ENCODE measurements at regions not wholly inside any gene's neighbourhood (a gene's known extent, or its start where the extent isn't known, plus 50 kb on each side); places are given as distances from the start of the nearest gene placed in this dataset.

DNA sequence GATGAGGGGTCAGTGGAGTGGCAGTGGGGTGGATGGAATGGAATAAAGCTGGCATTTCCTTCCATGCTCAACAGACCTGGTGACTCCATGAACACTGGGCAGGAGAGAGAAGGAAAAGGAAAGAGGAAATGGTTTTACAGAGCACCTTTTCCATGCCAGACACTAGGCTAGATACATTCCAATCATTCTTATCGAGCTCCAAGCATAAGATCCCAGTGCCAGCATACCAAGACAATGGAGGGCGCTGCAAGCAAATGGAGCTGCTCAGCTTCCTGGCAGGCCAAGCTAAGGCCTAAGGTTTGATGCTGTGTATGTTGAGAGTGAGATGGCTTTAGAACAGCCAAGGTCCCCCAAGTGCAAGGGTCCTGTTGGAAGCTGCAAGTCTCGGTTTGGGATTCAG, 113.2 kb downstream of the HSPH1 start:
- no peak for DNase-seq

DNA sequence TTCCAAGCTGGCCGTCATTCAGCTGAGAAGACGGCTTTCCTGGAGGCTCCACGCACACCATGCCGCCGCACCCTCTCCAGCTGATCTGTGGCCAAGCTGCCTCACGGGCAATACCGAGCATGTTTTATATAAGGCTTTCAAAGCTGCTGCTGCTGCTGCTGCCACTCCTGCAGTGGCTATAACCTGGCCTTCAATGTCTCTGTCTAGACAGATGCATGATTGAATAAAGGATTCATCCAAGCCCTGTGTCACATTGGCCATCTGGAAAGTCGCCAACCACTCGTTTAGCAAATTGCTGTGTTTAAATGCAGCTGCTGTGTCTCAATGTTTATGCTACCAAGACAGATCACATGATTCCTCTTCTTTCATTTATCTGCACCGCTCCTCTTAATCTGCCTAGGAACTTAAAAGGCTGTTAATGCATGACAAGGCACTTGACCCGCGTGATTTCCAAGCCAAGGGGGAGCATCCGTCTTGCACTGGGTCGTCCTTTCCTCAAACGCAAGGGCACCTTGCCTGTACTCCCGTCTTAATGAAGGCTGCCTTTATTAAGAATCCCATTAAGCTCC, 114.3 kb downstream of the TEX26 start:
- peak; percentile 44 to 65 for DNase-seq

DNA sequence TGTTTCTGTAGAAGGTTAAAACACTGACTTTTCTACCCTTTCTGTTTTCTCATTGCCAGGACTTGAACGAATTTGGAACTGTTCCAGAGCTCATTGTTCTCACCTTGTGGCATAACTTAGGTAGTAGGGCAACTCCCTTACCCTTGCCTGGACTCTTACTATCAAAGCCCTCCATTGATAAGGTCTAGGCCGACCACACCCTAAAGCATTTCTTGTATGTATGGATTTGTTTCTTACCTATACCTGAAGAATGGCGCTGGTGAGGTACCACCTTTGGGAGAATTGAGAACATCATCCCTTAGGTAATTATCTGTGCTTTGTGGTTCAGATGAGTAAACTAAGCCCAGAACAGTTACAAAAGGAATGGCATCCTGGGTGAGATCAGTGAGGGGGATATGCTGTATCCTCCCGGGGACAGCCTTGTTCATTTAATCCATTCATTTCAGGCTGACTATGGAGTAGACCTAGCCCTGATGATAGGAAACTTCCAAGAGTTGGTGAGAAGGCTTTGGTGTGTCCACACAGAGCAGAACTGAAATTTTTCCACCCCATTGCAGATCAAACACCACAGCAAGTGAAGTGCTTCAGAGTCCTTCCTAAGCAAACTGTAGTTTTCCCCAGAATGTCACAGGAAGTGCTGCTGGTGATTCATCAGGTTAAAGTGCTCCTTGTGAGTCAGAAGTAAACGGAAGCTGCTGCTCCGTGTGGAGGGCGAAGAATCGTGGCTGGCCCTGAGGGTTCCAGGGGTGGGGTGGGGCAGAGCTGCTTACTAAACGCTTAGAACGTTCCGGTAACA, 113.0 kb downstream of the TEX26 start:
- DNase-seq = no peak

DNA sequence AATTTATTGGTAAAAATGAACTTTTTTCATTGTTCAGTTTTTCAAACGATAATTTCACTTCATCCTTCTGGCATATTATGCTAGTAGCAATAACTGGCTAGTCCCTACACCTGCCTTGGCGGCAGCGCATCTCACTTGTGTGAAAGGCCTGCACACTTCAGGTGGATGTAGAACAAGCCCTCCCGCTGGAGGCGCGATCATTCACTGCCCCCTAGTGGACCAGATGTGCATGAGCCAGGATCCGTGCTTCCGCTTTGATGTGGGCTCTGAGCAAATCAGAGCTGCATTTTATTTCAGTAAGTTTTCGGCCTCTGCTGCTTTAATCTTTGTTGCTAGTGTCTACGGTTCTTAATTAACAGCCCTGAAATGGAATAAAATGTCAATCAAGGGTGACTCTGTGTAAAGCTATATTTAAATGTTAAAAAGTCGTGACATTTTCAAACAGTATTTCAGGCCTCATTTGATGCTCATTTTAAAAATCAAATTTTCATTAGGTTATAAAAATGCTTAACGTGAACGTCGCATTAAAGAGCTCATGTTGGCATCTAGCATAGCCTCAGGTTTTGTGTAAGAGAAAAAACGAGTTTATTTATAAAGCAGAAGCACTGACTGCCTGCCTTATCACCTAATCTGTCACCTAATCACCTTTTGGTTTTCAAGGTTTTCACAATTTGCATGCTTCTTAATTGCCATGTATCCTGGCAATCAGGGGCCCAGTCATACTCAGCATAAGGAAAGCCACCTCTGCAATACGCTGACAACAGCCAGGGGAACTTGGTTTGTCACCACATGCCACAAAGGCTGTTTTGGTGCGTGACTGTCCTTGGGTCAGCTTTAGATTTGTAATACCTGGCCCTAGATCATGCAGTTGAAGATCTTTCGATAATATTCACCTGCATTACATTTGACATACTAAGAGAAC, 112.2 kb downstream of the TEX26 start:
- peak; percentile 70 to 84 for DNase-seq

DNA sequence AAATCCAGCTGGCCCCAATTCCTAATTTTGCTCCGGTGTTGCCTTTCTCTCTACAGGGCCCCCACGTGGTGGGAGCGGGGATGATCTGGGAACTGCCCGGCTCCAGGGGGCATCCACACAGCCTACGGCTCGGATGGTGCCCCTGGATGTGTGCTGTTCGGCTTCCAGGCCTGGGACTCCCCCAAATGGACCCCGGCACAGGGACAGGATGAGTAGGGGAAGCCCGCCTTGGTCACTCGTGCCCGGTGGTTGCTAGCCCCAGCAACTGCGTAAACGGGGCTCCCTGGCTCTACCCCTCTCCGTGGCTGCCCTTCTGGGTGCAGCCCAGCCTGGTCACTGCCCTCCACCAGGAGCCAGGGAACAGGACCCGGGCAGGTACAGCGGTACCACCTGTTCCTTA, 111.5 kb downstream of the TEX26 start:
- no peak for DNase-seq

DNA sequence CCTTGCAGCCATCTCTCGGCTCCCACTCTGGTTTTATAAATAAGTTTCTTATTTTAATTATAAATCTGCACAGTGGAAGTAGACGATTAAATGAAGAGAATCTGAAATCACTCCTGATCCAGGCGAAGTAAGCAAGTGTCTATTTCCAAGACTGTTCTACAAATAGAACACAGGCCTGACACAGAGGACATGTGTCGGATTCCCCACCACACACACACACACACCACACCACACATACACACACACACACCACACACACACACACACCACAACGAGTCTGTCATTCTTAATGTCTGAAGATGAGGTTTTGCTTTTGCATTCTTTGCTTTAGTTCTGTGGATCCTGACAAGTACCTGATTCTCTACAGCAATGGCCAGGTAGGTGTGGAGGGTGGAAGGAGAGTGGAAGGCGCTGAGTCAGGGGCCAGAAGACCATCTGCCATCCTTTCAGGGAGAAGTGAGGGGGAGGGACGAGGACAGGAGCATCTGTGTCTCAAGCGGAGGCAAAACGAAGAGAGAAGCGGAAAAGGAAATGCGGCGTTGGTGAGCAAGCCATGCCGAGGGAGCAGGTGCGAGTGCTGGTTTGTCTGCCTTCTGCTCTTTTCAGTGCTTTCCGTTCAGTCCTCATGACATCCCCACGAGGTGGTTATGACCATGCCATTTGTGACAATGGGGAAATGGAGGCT, 110.2 kb downstream of the TEX26 start:
- no peak for DNase-seq

DNA sequence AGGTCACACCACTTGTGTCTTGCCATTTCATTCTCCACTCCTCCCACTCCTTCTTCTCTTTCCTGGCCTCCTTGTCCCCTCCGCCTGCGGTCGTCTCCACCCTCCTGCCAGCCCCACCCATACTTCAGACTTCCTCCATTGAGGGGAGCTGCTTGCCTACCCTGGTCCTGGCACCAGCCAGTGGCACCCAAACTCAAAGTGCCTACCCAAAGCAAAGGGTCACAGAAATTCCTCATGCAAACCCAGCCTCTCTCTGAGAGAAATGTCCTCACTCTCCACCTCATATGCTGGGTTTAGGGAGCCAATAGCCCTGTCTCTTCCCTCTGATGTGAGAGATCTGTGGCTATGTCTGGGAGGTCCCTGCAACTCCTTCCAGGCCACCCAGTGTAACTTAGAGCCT, 109.6 kb downstream of the TEX26 start:
- DNase-seq = no peak

DNA sequence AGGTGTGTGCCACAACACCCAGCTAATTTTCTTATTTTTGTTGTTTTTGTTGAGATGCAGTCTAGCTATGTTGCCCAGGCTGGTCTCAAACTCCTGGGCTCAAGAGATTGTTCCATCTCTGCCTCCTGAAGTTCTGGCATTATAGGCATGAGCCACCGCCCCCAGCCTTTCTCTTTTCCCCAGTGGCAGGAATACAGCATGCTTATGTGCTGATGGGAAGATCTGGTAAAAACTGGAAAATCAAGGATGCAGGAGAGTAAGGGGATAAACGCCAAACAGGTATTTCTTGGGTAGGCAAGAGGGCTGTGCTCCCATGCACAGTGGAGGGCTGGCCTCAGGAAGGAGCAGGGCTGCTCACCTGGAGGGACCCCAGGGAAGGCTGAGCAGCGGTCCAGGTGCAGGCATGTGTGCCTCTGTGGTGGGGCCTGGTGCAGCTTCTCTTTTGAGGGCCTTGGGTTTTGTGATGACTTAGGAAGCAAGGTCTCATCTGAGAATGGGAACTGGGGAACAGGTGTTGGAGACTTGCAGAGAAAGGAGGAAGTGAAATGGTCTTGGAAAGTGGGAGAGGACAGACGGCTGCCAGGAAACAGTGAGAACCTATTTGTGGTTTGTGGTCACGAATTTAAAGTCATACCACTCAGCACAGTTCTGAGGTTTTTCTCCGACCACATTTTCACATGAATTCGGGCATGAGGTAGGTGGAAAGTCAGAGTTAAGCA, 106.5 kb downstream of the TEX26 start:
- no peak for DNase-seq

DNA sequence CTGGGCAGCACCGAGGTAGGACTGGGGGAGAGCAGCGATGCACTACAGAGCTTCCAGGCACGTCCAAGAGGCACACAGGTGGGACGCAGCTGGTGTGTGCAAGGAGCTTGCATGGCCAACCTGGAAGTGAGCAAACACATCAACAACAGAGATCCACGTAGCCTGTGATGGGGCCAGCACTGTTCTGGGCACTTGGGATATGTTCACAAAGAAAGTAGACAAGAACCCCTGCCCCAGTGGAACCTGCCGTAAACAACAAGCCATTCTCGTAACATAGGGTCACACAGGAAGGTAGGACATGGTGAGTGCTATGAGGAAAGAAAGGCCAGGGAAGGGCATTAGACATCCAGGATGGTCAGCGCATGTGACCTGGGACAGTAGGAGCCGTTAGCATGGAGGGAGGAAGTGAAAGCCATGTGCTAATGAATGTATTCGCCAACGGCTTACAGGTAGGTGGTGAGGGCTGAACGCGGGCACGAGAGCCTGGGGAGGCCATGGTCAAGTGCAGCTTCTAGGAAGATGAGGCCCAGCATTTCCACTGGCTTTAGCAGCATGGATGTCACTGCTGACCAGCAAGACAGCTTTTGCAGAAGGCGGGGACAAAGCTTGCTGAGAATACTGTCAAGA, 105.5 kb downstream of the TEX26 start:
- DNase-seq = no peak

DNA sequence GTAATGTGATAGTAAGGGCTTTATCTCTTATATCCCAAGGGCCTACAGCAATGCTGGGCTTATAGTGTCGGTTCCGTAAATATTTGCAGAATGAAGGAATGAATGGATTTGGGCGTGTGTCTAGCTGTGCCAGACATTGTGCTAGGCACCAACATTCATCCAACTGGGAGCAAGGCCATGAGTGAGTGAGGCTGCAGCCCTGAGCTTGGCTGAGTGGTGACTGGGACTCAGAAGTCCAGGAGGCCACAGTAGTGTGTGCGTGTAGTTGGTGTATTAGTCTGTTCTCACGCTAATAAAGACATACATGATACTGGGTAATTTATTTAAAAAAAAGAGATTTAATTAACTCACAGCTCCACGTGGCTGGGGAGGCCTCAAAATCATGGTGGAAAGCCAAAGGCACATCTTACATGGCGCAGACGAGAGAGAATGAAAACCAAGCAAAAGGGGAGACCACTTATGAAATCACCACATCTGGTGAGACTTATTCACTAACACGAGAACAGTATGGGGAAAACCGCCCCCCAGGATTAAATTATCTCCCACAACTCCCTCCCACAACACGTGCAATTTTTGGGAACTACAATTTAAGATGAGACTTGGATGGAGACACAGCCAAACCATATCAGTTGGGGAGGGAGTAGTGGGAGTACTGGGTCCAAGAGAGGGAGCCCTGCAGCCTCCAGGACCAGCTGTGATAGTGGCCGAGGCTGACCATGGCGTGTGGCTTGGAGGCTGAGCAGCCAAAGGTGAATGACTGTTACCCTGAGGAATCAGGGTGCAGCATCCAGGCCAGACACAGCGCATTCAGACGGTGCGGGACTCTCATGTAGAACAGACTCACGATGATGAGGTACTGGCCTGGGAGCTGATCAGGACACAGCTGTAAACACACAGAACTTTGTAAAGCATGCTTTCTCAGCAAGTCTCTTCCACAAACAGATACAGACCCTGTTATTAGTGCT, 104.6 kb downstream of the TEX26 start:
- no peak for DNase-seq

DNA sequence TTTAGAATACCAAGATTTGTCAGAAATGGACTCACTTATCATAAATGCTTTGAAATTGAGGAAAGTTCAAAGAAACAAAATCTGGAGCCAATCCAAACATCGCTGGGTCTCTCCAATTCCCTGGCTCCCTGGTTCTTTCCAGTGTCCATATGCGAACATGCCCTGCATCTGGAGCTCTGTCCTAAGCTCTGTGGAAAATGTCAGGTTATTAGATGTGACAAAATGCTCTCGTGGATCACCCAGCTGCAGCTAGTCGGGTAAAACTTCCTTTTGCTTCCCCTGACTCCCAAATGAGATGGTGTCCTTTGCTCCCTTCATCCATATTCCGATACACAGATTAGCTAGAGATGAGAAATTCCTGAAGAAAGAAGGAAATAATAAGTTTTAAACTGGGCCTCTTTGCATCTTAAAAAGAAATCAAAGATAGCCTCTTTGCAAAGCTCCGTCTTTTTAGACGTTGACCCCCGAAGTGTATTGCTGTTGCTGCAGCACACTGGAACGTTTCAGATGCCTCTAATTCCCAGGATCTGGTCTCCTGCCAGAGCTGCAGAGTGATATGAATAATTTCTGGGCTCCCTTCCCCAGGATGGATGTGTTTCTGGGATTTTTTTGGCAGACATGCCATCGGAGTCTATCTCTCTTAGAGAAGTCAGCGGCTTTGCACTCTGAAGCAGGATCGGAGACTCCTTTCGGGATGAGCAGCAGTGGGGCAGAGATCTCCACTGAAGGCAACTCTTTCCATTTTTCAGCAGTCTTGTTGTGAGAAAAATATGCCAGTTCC, 102.9 kb downstream of the TEX26 start:
- no peak for DNase-seq

DNA sequence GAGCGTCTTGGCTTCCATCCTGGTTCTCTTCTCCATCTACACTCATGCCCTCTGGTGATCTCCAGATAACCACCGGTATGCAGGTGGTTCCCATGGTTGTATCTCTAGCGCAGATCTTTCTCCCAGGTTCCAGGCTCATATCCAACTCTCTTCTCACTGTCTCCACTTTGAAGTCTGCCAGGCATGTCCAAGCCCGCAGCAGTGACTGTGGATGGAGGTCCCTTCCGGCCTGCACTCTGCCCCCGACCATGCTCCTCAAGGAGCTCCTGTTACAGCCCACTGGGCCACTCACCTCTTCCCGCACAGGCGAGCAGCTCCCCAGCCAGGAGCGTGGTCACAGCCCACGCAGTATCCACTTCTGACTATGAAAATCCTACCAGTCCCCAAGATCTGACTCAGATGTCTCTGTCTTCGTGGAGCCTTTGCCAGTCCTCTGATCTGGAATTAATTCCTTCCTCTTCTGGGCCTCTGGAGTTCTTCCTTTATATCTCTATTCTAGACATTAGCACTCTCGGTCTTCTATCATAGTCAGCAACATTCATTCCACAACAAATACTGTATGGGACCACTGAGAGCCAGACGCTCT, 100.2 kb downstream of the TEX26 start:
- DNase-seq = no peak

DNA sequence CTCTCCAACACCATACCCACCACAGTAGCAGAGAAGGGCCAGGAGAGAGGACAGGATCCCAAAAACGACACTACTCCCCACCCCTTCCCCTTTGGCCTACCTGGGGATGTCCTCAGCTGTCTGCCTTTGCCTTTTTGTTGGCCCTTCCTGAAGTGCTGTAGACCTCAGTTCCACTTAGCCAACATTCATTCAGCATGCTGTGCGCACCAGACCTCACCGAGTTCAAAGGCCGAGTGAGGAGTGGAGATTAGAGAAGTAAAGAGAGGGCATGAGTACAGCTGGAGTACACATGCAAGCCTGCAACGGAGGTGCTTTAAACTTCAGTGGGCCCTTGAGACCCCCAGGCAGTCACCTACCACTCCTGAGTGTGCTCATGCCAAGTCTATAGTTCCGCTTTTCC, 99.0 kb downstream of the TEX26 start:
- DNase-seq = no peak

DNA sequence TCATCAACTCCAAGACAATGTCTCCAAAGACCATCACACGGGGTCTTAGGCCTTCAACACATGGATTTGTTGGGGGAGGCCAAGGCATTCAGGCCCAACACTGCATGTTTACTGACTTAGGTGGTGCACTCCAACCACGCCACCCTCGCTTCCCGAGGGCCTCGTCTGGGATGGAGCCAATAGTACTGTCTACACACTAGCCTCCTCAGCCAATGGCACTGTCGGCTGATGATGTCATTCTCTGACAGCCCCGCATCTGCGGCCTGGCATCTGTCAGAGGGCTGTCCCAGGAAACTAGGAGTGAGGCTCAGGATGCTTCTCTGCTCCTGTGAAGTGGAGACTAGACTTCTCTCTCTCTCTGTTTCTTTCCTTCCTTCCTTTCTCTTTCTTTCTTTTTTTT, 96.6 kb downstream of the TEX26 start:
- DNase-seq = peak in 1 of 2 experiments; percentile 9

DNA sequence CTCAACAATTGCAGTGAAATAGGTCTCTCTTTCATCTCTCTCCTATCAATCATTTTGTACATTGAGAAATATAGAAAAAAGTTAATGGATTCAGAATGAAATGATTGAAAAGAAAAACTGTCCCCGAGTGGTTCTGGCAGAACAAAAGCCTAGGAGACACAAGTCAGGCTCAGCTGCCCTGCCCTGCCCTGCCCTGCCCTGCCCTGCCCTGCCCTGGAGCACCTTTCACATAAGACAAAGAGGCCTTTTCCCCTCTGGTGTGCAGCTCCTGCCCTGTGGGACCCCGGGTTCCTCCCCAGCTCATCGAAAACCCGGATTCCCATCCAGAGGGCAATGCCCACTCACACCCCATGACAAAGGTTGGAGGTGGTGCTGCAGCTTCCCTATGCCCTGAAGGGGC, 94.7 kb downstream of the TEX26 start:
- no peak for DNase-seq
